A673 (cell line): ENCODE measurements at regions not wholly inside any gene's neighbourhood (a gene's known extent, or its start where the extent isn't known, plus 50 kb on each side); places are given as distances from the start of the nearest gene placed in this dataset.

ENCODE experiments used
- CTCF ChIP-seq: fragments of 300-800, 200-600 bp; sonication (generic); conservative IDR thresholded peaks from 2 replicates; pipeline ENCODE4 v1.5.1; 2017; ENCODE audit warnings: low read depth, mild to moderate bottlenecking, antibody characterized with exemption, low read length, moderate library complexity, mixed read lengths
- EZH2 ChIP-seq: fragments of 200-600 bp; sonication (generic); IDR thresholded peaks from 2 replicates; pipeline ENCODE4 v1.6.1; 2017; ENCODE audit warnings: borderline replicate concordance, low read depth, mild to moderate bottlenecking, mixed read lengths, antibody characterized with exemption, low read length; ENCODE audit not compliant: poor library complexity, severe bottlenecking

GRCh38 chr12:23211384-23212320 lies 586.7 kb downstream of the ETNK1 start:
- TF ChIP-seq CTCF (no peak), EZH2 (no peak)
